T-helper 17 cell (primary cell): ENCODE measurements at regions not wholly inside any gene's neighbourhood (a gene's known extent, or its start where the extent isn't known, plus 50 kb on each side); places are given as distances from the start of the nearest gene placed in this dataset.

Experiments used
- ATAC-seq: fragments of 150-1000 bp; cut with Tn5 transposase; 2 replicates; pipeline ENCODE4 v1.10.0; 2021; ENCODE audit warnings: mild to moderate bottlenecking, moderate library complexity
- DNase-seq, 3 donors: peaks; one replicate each; pipeline versions ENCODE4 v3.0.0 to v3.0.0-alpha.2; 2020 to 2021
- H3K9me3 ChIP-seq: one replicate; pipeline ENCODE4 v1.7.0; 2013; ENCODE audit warnings: low read length, mild to moderate bottlenecking; ENCODE audit not compliant: control insufficient read depth, poor library complexity, severe bottlenecking
- H3K27ac Mint-ChIP-seq: one replicate; pipeline ENCODE4 v1.8.0; 2022; ENCODE audit warnings: mild to moderate bottlenecking, moderate library complexity, mixed read lengths
- H3K27me3 Mint-ChIP-seq: one replicate; pipeline ENCODE4 v1.8.0; 2022; ENCODE audit warnings: mixed read lengths
- H3K36me3 Mint-ChIP-seq: one replicate; pipeline ENCODE4 v1.8.0; 2022; ENCODE audit warnings: low read depth, mixed read lengths
- H3K4me1 Mint-ChIP-seq: one replicate; pipeline ENCODE4 v1.8.0; 2022; ENCODE audit warnings: mild to moderate bottlenecking, mixed read lengths
- H3K4me3 Mint-ChIP-seq: one replicate; pipeline ENCODE4 v1.8.0; 2022; ENCODE audit warnings: mild to moderate bottlenecking, moderate library complexity, mixed read lengths

DNA sequence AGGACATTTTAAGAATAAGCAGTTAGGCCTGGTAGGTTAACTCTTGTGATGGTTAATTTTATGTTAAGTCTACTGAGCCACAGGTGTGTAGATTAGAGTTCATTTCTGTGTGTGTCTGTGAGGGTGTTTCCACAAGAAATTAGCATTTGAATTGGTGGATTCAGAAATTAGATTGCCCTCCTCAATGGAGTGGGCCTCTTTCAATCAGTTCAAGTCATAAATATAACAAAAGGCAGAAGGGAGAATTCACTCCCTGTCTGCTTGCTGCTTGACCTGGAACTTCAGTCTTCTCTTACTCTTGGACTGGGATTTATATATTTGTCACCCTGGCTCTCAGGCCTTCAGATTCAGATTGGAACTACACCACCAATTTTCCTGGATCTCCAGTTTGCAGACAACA lies 55.3 kb upstream of the POM121L12 start:
- ATAC-seq (no peak), DNase-seq (no peak)
- no peaks in the 10 kb centered on the region for H3K9me3 ChIP-seq
- no peaks in the 10 kb centered on the region for H3K4me1 Mint-ChIP-seq
- H3K36me3 Mint-ChIP-seq = no peaks in the 10 kb centered on the region
- H3K4me3 Mint-ChIP-seq = no peak overlapping the region
- no peak overlapping the region for H3K27ac Mint-ChIP-seq
- H3K27me3 Mint-ChIP-seq = no peaks in the 10 kb centered on the region

DNA sequence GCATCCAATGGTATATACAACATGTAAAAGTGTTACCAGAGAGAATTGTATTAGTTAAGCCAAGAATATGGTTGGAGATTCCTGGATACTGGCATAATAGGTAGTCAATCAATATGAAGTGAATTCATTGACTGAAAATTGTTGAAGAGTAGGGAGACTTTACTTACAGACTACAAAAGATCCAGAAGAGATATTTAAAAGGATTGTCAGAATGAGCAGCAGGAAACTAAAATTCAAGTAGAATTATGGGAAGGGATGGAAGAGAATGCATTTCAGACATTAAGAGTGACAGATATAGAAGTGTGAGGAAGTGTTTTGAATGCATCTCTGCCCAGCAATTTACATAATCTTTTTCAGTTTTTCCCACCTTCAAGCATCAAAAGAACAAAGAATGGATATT lies 62.3 kb upstream of the POM121L12 start:
- H3K27ac Mint-ChIP-seq = no peak overlapping the region
- H3K4me3 Mint-ChIP-seq = no peak overlapping the region
- H3K4me1 Mint-ChIP-seq = no peaks in the 10 kb centered on the region
- H3K36me3 Mint-ChIP-seq = no peaks in the 10 kb centered on the region
- no peaks in the 10 kb centered on the region for H3K9me3 ChIP-seq
- ATAC-seq = no peak
- DNase-seq = no peak
- H3K27me3 Mint-ChIP-seq = no peaks in the 10 kb centered on the region

DNA sequence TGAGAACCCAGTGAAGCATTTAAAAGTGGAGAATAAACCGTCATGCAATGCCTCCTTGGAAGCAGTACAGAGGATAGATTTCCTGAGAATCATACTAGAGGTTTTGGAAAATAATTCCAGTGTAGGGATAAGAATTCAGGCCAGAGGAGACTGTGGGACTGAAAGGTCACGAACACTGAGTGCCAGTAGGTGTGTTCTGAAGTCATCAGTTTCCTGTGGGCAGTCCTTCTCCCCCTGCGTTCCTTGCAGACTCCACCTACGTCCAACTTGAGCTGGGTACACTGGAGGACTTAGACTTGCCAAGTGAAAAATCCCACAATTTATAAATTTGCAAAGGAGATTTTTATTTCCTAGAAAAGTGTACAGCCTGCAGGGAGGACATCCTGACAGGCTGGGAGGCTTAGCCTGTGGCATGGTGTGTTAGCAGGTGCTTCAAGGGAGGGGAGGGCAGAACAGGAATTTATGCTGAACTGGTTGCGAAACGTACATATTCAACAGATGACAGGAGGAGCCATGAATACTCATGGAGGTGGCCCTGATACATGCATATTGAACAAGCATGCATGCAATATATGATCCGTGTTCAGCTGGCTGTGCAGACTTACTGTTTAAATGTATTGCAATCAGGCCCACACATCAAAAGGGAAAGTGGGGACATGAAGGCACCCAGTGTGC lies 72.9 kb upstream of the POM121L12 start:
- H3K4me1 Mint-ChIP-seq = no peaks in the 10 kb centered on the region
- no peaks in the 10 kb centered on the region for H3K9me3 ChIP-seq
- no peak overlapping the region for H3K27ac Mint-ChIP-seq
- ATAC-seq = no peak
- no peaks in the 10 kb centered on the region for H3K27me3 Mint-ChIP-seq
- DNase-seq = no peak
- no peaks in the 10 kb centered on the region for H3K36me3 Mint-ChIP-seq
- no peak overlapping the region for H3K4me3 Mint-ChIP-seq

DNA sequence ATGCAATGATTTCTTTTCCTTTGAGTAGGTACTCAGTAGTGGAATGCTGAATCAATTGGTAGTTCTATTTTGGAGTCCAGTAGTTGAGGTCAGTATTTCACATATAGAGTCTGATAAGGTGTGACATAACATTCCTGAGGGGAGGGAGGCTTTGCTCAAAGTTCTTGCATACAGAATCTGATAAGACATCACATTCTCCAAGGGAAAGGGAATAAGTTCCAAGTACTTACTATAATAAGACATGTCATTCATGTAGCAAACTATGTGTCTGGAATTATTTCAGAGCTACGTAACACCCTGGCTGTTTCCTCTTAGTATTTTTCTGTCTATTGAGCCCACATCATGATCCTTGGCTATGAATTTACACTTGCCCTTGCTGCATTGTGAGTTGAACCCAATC lies 74.3 kb upstream of the POM121L12 start:
- H3K27me3 Mint-ChIP-seq = no peaks in the 10 kb centered on the region
- DNase-seq (no peak), ATAC-seq (no peak)
- no peak overlapping the region for H3K4me3 Mint-ChIP-seq
- H3K4me1 Mint-ChIP-seq = no peaks in the 10 kb centered on the region
- H3K27ac Mint-ChIP-seq = no peak overlapping the region
- no peaks in the 10 kb centered on the region for H3K36me3 Mint-ChIP-seq
- H3K9me3 ChIP-seq = no peaks in the 10 kb centered on the region

DNA sequence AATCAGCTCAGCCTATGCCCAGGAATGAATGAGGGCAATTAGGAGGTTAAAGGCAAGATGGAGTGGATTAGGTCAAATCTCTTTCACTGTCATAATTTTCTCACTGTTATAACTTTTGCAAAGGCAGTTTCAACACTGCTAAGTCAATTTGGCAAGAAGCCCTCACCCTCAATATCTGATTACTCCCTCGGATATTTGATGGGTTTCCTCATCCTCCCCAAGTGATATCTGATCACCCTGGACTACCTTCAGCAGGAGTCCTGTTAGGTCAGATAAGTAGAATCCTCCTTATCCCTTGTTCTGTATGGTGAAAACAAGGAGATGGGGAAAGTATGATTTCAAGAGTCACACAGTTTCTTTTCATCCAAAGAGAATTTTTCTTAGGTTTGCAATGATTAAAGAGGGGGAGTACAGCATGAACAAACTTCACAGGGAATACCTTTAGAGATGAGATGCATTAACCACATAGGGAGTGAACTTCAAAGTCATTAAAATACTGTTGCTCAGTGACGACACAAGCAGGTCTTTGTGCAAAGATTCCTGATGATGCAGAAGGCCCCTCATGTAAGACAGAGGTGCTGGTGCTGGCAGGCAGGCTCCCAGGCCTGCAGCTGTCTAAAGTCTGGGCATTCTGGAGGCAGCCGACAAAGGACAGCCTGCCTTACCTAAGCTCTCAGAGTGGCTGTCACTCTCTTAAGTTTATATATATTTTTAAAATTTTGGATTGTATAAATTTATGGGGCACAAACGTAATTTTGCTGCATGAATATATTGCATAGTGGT lies 75.4 kb upstream of the POM121L12 start:
- no peaks in the 10 kb centered on the region for H3K27me3 Mint-ChIP-seq
- DNase-seq (no peak), ATAC-seq (no peak)
- H3K4me3 Mint-ChIP-seq = no peak overlapping the region
- H3K27ac Mint-ChIP-seq = no peak overlapping the region
- no peaks in the 10 kb centered on the region for H3K9me3 ChIP-seq
- H3K4me1 Mint-ChIP-seq = no peaks in the 10 kb centered on the region
- H3K36me3 Mint-ChIP-seq = no peaks in the 10 kb centered on the region

DNA sequence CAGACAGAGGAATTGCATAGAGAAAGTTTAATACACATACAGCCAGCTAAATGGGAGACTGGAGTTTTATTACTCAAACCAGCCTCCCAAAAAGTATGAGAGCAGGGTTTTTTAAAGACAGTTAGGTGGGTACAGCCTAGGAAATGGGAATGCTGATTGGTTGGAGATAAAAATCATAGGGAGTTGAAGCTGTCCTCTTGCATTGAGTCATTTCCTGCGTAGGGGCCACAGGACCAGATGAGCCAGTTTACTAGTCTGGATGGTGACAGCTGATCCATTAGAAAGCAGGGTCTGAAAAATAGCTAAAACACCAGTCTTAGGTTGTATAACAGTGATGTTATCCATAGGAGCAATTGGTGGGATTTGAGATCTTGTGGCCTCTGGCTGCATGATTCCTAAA lies 76.1 kb upstream of the POM121L12 start:
- H3K27ac Mint-ChIP-seq = no peak overlapping the region
- no peaks in the 10 kb centered on the region for H3K9me3 ChIP-seq
- no peak overlapping the region for H3K4me3 Mint-ChIP-seq
- no peaks in the 10 kb centered on the region for H3K36me3 Mint-ChIP-seq
- H3K4me1 Mint-ChIP-seq = no peaks in the 10 kb centered on the region
- DNase-seq = no peak
- H3K27me3 Mint-ChIP-seq = no peaks in the 10 kb centered on the region
- ATAC-seq = no peak

DNA sequence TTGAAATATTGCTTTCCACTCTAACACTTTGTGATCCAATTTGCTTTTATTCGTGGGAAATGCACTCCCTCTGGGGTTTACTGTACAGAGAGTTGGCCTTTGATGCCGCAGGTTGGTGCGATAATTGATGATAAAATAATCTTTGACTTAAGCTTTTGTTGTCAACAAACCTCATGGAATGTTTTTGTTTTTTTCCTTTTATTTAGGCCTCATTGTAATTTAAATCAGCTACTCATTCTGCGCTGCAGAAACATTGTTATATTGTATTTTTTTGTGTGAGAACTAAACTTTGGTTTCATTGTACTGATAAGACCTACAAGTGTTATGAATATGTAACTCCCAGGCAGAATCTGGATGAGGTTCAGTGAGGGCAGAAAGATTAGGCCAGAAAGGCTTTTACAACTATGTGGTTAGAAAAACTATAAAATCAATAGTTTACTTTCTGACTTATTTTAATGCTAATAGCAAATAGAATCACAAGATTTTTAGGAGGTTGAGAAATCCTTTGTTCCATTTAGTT lies 76.8 kb upstream of the POM121L12 start:
- H3K9me3 ChIP-seq = no peaks in the 10 kb centered on the region
- H3K27ac Mint-ChIP-seq = no peak overlapping the region
- no peaks in the 10 kb centered on the region for H3K4me1 Mint-ChIP-seq
- H3K4me3 Mint-ChIP-seq = no peak overlapping the region
- ATAC-seq (no peak), DNase-seq (no peak)
- no peaks in the 10 kb centered on the region for H3K36me3 Mint-ChIP-seq
- no peaks in the 10 kb centered on the region for H3K27me3 Mint-ChIP-seq

DNA sequence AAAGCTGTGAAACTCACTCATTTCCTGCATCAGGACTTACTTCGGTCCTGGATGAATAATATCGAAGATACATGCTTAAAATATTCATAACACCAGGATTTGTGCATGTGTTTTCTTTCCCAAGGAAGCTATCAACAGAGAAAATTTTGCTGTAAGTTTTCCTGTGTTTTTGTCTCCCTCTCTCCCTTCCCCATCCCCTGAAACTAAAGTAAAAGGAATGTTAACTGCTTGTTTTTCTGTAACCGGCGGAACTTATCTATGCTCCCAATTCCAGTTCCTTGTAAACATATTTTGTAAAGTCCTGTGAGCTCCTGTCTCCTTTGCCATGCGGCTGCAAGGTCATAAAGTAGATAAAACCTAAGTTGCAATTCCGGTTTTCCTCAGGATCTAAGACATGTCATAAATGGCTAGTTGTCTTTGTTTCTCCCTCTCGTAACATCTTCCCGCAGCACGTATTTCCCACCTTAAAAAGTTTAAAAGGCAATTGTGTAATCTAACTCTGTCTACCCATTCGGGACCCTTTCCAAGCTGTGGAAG lies 79.0 kb upstream of the POM121L12 start:
- H3K4me3 Mint-ChIP-seq = no peak overlapping the region
- H3K9me3 ChIP-seq = no peaks in the 10 kb centered on the region
- H3K4me1 Mint-ChIP-seq = no peaks in the 10 kb centered on the region
- ATAC-seq (no peak), DNase-seq (no peak)
- H3K27me3 Mint-ChIP-seq = no peaks in the 10 kb centered on the region
- no peak overlapping the region for H3K27ac Mint-ChIP-seq
- no peaks in the 10 kb centered on the region for H3K36me3 Mint-ChIP-seq

DNA sequence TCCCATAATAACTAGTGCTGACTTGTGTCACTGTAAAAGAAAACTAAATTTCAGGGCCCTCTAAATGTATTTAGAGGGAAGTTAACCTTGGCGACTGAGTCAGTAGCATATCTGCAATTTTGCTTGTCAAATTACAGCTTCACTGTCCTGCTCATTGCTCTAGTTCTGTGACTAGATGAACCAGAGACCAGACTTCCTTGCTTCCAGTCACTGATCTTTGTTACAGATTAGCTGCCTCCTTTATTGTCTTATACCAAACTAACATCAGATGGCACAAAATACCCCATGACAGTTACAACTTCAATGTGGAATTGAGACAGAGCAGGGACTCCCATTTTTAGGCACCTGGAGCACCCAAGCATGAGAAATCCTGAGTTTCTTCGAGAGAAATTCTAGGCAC lies 79.9 kb upstream of the POM121L12 start:
- no peak overlapping the region for H3K27ac Mint-ChIP-seq
- H3K27me3 Mint-ChIP-seq = no peaks in the 10 kb centered on the region
- no peak for DNase-seq
- no peak overlapping the region for H3K4me3 Mint-ChIP-seq
- H3K36me3 Mint-ChIP-seq = no peaks in the 10 kb centered on the region
- ATAC-seq = no peak
- no peaks in the 10 kb centered on the region for H3K9me3 ChIP-seq
- no peaks in the 10 kb centered on the region for H3K4me1 Mint-ChIP-seq

DNA sequence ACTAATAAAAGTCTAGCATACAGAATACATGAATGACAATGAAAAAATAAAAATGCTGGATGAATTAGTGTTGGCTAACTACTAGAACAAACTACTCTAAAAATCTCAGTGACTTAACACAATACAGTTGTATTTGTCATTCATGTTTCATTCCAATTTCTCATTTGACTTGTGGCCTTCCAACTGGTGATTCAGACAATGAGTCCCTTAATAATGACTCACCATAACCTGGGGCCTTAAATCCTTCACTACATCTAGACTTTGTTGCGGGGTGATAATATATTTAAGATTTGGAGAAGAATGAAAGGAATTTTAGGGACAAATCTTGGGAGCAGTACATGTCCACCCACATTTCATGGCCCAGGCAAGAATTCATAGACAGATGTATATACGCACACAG lies 90.5 kb upstream of the POM121L12 start:
- ATAC-seq (no peak), DNase-seq (no peak)
- no peaks in the 10 kb centered on the region for H3K36me3 Mint-ChIP-seq
- H3K4me1 Mint-ChIP-seq = no peaks in the 10 kb centered on the region
- no peaks in the 10 kb centered on the region for H3K27me3 Mint-ChIP-seq
- H3K27ac Mint-ChIP-seq = no peak overlapping the region
- no peak overlapping the region for H3K4me3 Mint-ChIP-seq
- no peaks in the 10 kb centered on the region for H3K9me3 ChIP-seq

DNA sequence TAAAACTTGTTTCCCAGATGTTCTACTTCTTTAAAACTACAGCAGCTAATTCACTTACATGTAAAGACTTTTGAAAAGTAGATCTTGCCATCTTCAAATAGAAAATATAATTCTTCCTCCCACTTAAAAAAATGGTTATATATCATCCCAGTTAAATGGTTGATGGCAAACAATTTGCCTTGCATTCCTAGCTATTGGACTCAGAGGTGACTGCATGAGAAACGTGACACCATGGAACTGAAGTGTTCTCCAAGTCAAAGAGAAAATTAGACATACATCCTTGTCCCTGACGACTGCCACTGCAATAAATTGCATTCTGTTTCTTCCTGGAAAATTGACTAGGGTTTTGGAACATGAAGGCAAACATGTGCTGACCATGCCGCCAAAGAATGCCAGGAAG lies 95.0 kb upstream of the POM121L12 start:
- Mint-ChIP-seq H3K4me3 (no peak overlapping the region), H3K27ac (no peak overlapping the region), H3K4me1 (no peaks in the 10 kb centered on the region), H3K27me3 (no peaks in the 10 kb centered on the region), H3K36me3 (no peaks in the 10 kb centered on the region)
- DNase-seq (no peak), ATAC-seq (no peak)
- no peaks in the 10 kb centered on the region for H3K9me3 ChIP-seq

DNA sequence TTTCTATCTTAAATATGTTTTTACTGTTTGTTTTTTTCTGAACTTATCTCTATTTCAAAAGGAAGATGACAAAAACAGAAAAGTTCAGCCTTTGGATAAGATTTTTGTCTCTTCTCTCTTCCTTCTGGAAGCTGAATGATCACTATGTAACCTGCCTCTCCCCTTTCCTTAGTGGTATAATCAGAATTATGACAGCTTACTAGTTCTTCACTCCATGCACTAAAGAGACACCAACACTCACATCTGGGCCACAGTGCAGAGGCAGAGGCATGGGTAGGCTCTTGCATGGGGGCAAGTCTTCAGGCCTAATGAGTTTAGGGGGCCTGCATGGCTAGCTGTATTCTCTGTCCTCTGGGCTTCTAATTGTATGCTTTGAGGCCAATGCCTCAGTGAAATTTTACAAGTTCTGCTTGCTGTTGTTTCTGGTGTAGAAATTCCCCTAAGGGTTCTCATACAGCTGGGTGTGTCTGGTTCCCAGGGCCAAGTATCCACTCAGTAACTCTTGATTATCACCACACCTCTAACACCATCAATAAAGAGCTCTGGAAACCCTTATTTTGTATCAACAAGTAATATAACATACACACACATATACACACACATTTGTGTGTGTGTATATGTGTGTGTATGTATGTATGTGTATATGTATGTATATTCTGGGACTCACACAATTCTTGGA lies 96.8 kb upstream of the POM121L12 start:
- Mint-ChIP-seq H3K27me3 (no peaks in the 10 kb centered on the region), H3K4me1 (no peaks in the 10 kb centered on the region), H3K27ac (no peak overlapping the region)

DNA sequence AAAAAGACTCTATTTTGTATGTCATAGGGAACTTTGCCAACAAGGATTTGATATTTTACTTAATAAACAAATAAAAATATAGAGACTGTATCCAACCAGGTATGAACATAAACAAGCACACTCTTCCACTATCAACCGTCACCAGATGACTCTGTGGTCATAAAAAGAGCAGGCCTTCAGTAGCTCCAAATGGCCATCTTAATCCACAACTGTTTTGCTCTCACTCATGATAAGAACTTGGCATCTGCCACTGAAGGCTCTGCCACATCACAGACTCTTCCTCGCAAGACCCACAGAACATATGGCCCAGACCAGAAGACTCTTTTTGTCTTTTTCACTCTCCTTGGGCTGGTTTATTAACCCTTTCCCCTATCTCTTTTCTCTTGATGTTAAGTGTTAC lies 98.7 kb upstream of the POM121L12 start:
- no peaks in the 10 kb centered on the region for H3K4me1 Mint-ChIP-seq
- H3K27ac Mint-ChIP-seq = no peak overlapping the region
- DNase-seq (no peak), ATAC-seq (no peak)
- no peak overlapping the region for H3K4me3 Mint-ChIP-seq
- no peaks in the 10 kb centered on the region for H3K27me3 Mint-ChIP-seq
- H3K36me3 Mint-ChIP-seq = no peaks in the 10 kb centered on the region
- no peaks in the 10 kb centered on the region for H3K9me3 ChIP-seq

More for the DNA sequence above, 96.8 kb upstream of the POM121L12 start:
- no peak overlapping the region for H3K4me3 Mint-ChIP-seq
- DNase-seq = no peak
- no peak for ATAC-seq
- no peaks in the 10 kb centered on the region for H3K36me3 Mint-ChIP-seq
- no peaks in the 10 kb centered on the region for H3K9me3 ChIP-seq
